Ureter (tissue), 1 donor: ENCODE measurements at regions not wholly inside any gene's neighbourhood (a gene's known extent, or its start where the extent isn't known, plus 50 kb on each side); places are given as distances from the start of the nearest gene placed in this dataset.

Experiments used
- DNase-seq: peaks from one replicate; pipeline ENCODE4 v3.0.0-alpha.2; 2020; ENCODE audit warnings: low spot score
- donor health status: DM: yes; HTN: yes; CAD: no.

DNA sequence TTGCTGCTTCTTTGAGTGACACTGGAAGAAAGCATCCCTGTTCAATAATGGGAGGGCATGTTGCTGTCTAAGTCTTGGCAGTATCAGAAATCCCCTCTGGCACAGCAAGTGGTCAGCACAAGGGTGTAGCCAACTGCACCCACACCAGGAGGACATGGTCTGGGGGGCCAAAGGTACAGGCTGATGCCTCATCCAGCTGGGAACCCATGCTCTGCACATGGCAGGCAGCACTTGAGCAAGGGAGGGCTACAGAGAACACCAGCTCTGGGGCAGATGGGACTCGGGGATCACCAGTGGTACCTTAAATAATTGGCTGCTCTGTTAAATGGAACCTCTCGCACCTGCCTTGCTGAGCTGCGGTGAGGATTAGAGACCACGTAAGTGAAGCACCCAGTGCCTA is 265.2 kb downstream of the SYK start:
- DNase-seq = peak; percentile 24

DNA sequence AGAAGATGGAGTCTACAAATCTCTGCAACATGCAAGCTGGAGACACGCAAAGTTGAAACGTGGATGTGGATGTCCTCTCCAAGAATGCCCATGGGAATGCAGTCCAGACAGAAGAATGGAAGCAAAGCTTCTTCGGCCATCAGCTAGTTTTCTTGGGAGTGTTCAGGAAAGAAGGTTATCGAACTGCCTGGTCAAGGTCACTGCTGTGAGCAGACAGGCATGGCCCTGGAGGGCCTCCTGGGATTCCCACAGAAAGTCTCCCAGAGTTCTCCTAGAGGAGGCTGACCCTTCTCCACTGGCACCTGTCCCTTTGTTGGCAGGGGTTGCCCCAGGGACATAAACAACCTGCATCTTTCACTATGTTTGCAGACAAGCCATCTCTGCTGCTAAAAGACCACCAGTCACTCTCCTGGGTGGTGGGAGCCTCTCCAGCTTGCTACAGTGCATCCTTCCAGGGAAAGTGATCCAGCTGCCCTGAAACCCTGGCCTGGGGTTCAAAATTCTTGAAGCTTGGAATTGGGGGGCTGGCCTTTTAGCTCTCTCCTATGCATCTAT is 265.8 kb downstream of the SYK start:
- peak; percentile 20 for DNase-seq

DNA sequence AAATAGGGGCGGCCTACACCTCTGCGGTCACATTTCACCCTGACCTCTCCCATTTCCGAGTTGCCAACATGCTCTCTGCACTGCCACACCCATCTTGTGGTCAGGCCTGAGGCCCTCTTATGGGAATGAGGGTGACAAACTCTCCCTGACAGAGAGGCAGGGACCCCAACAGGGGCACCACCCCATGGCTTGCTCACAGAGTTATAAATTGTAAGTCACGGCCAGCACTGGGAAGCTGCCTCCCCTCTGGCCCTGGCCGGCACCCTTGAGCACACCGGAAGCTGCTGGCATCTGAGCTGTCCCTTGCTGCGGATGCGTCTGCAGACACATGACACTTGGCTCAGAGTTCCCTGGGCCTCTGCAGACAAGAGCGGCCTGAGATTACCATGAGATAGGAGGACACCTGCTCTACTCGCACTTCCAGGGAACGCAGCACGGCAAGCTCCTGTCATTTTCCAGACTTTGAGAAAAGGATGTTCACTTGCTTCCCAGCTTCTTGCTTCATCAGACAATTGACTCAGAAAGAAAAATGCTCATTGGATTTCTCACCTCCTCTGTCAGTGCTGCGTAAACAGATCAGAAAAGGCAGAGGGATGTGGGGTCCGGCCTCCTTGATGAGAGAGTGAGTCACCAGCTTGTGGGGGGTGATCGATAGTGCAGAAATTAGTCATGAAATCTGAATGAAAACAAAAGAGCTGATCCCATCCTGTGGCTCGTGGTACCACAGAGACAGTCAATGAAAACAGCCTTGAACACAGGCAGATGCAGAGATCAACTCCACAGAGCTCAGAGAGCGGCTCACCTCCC is 269.8 kb downstream of the SYK start:
- no peak for DNase-seq

GRCh38 chr9:91073049-91073810 is 271.6 kb downstream of the SYK start:
- DNase-seq = no peak

DNA sequence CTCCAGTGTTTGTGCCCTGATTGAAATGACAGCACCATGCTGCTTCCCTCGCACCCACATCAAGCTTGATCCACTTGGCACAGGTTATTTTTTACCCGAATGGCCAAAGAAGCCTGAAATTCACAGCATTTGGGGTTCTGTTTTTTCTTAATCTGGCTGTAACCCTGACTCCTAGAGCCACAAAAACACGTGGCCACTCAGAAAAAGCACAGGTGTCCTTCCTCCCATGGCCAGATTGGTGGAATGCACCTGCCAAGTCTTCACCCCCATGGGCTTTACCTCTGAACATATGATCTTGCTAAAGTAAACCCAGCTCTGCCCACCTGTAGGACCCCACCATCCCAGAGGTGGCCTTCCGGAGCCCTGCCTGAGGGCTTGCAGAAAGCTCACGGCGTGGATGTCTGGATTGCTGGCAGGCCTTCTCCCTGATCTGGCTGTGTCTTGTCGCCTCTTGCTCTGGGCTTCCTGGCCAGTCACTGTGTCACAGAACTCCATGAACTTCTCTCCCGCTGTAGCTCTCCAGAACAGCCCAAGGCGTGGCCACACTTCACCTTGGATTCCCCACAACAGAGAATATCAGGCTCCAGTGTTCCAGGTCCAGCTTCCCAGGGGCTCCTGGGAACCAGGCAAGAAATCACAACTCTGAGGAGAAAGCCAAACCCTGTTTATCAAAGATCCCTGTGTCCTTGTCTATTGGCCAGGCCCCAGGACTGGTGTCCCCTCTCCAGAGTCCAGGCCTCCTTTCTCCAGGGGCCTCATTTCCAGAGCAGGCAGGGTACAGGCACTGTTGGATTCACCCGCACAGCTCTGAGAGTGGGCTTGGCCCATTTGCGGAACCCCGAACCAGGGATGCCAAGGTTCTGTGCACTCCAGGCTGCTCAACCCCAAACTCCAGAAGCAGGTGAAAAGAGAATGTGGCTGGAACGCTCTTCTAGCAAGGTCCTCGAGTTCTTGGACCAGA is 272.5 kb downstream of the SYK start:
- DNase-seq = no peak

DNA sequence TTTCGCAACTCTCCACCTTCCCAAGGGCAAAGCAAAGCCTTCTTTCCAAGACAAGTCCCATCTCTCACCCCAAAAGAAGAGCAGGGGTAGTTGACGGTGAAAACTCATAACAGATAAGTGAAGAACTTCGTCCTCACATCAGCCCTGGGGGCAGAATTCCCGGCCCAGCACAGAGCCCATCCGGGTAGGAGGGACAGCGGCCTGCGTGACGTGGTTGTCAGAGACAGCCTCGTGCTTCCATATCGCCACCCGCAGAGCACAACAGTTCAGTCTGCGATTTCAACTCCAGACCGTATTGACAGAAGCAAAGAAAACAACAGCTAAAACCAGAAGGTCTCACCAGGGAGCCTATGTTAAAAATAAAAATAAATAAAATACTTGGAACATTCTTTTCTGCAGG is 273.2 kb downstream of the SYK start:
- no peak for DNase-seq

- DNase-seq = no peak
These were observed 273.7 kb downstream of the SYK start for GRCh38 chr9:91075279-91075678.

- DNase-seq = no peak
These were observed 276.2 kb downstream of the SYK start for GRCh38 chr9:91077624-91078368.

GRCh38 chr9:91078369-91078695 is 276.7 kb downstream of the SYK start:
- DNase-seq = no peak

GRCh38 chr9:91082731-91083130 is 279.0 kb downstream of the AUH start:
- DNase-seq = no peak

DNA sequence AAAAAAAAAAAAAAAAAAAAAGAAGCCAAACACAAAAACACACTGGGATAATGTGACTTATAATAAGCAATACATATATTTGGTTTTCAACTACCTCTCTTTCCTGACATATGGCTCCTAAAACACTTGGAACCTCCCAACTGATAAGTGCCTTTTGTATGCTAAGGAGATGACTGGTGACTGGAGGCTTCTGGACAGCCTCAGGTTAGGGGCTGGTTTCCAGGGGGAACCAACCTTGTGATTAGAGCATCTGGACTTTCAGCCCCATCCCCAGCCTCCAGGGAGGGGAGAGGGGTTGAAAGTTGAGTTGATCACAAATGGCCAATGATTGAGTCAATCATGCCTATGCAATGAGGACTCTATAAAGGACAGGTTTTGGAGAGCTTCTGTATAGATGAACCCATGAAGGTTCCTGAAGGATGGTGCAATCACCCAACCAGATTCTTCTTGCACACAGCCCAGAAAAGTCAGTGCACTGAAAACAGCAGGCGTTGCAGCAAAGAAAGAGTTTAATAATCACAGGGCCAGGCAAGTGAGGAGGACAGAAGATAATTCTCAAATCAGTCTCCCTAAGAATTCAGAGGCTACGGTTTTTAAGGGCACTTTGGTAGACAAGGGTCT is 276.7 kb downstream of the AUH start:
- DNase-seq = no peak

GRCh38 chr9:91085517-91086291 is 276.0 kb downstream of the AUH start:
- no peak for DNase-seq

- no peak for DNase-seq
These were observed 274.9 kb downstream of the AUH start for GRCh38 chr9:91086657-91087461.

GRCh38 chr9:91087462-91087759 is 274.3 kb downstream of the AUH start:
- DNase-seq = no peak

DNA sequence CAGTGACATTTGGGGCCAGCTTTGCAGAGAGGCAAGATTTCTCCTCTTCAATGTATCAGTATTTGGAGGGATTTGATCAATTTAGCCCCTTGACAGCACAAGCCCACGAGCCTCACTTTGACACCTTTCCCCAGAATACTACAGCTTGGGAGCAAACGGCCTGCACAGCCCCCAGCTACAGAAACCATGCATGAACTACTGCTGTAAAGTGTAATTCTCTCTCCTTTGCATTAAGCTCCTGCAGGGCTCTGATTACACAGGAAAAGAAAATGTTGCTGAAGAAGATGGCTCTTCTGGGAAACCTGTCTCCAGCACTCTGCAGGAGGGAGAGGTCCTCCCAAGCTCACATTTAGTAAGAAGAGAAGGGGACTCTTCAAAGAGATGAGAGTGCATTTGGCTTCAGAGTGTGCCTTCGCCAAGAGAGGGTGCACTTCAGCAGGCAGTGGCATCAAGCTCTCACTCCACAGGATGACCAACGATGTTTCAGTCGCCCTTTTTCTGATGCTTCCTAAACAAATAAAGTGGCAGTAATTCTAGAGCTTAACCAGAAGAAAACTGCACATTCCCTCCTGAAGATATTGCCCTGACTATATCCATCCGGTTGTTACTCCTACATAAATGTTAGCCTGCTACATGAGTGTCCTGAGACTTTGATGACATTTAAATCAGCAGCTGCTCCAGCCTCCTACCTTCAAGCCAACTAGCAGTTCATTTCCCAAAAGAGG is 272.2 kb downstream of the AUH start:
- no peak for DNase-seq

DNA sequence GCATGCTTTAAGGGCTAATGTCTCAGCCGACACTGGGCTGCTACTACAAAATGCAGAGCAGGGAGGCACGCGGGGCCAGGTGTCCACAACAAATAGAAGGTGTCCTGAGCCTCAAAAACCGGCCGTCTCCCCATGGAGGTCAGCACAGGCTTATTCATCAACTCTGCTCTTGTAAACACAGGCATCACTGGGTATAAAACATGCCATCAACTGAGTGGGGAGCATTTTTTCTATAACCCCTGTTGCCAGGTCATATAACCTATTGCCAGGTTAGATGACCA is 271.6 kb downstream of the AUH start:
- DNase-seq = no peak

DNA sequence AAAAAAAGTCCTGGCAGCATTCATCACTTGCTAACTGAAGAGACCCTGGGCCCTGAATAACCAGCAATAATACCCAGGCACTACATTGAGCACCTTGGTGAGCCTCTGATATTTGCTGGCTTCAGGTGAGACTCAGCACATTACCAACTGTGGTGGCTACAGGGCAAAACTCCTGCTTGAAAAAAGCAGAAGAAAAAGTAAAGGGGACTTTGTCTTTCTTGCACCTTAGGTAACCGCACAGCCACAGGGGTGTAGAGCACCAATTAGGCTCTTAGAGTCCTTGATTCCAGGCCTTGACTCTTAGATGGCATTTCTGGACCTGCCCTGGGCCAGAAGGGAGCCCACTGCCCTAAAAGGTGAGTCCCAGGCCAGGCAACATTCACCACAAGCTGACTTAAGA is 269.5 kb downstream of the AUH start:
- no peak for DNase-seq

DNA sequence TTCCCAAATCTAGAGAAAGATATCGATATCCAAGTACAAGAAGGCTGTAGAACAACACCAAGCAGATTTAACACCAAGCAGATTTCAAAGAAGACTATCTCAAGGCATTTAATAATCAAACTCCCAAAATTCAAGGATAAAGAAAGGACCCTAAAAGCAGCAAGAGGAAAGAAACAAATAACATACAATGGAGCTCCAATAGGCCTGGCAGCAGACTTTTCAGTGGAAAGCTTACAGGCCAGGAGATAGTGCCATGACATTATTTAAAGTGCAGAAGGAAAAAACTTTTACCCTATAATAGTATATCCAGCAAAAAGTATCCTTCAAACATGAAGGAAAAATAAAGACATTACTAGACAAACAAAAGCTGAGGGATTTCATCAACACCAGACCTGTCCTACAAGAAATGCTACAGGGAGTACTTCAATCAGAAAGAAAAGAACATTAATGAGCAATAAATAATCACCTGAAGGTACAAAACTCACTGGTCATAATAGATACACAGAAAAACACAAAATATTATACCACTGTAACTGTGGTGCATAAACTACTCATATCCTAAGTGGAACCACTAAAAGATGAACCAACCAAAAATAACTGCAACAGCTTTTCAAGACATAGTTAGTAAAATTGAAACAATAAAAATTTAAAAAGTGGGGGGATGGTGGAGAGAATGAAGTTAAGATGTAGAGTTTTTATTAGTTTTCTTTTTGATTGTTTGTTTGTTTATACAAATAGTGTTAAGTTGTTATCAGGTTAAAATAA is 267.2 kb downstream of the AUH start:
- no peak for DNase-seq
